Neuron (in vitro differentiated cells): ENCODE measurements at regions not wholly inside any gene's neighbourhood (a gene's known extent, or its start where the extent isn't known, plus 50 kb on each side); places are given as distances from the start of the nearest gene placed in this dataset.
A peak's percentile ranks its signal among the peaks of the same experiment; 100 is the strongest.

ENCODE experiments used
- H2AFZ ChIP-seq: one replicate; pipeline ENCODE4 v1.6.1; 2013; ENCODE audit warnings: low read depth, mild to moderate bottlenecking, inconsistent platforms, low read length, moderate library complexity
- H3K27me3 ChIP-seq: one replicate; pipeline ENCODE4 v1.6.1; 2013; ENCODE audit warnings: low read length; ENCODE audit not compliant: insufficient read depth
- H3K36me3 ChIP-seq: one replicate; pipeline ENCODE4 v1.6.1; 2013; ENCODE audit warnings: low read length; ENCODE audit not compliant: insufficient read depth
- H3K4me1 ChIP-seq: one replicate; pipeline ENCODE4 v1.6.1; 2013; ENCODE audit warnings: low read length; ENCODE audit not compliant: insufficient read depth
- H3K4me3 ChIP-seq: 2 replicates; pipeline ENCODE4 v1.5.1; 2013; ENCODE audit warnings: mild to moderate bottlenecking, low read length, moderate library complexity
- H3K9me3 ChIP-seq: one replicate; pipeline ENCODE4 v1.6.1; 2013; ENCODE audit warnings: low read length

GRCh38 chr21:16082038-16082816, 352.4 kb downstream of the USP25 start:
- Histone ChIP-seq H3K27me3 (no peaks in the 10 kb centered on the region), H3K9me3 (no peaks in the 10 kb centered on the region), H2AFZ (no peak overlapping the region), H3K4me1 (no peaks in the 10 kb centered on the region), H3K4me3 (no peak overlapping the region), H3K36me3 (no peaks in the 10 kb centered on the region)

- H3K9me3 ChIP-seq: no peaks in the 10 kb centered on the region
- H2AFZ ChIP-seq: no peak overlapping the region
- no peaks in the 10 kb centered on the region for H3K27me3 ChIP-seq
- no peaks in the 10 kb centered on the region for H3K4me1 ChIP-seq
- no peak overlapping the region for H3K4me3 ChIP-seq
- no peaks in the 10 kb centered on the region for H3K36me3 ChIP-seq
Observed at GRCh38 chr21:16084776-16085364, 355.1 kb downstream of the USP25 start.

GRCh38 chr21:16085421-16085820, 355.6 kb downstream of the USP25 start:
- H3K27me3 ChIP-seq: no peaks in the 10 kb centered on the region
- H3K4me3 ChIP-seq: no peak overlapping the region
- no peaks in the 10 kb centered on the region for H3K4me1 ChIP-seq
- no peaks in the 10 kb centered on the region for H3K36me3 ChIP-seq
- H2AFZ ChIP-seq: no peak overlapping the region
- no peaks in the 10 kb centered on the region for H3K9me3 ChIP-seq

- Histone ChIP-seq H3K4me1 (no peaks in the 10 kb centered on the region), H3K4me3 (no peak overlapping the region), H3K36me3 (no peaks in the 10 kb centered on the region), H2AFZ (no peak overlapping the region), H3K27me3 (no peaks in the 10 kb centered on the region), H3K9me3 (no peaks in the 10 kb centered on the region)
Observed at GRCh38 chr21:16086121-16086520, 356.3 kb downstream of the USP25 start.

- no peak overlapping the region for H3K4me3 ChIP-seq
- H3K4me1 ChIP-seq: no peaks in the 10 kb centered on the region
- H3K9me3 ChIP-seq: no peaks in the 10 kb centered on the region
- H3K36me3 ChIP-seq: no peaks in the 10 kb centered on the region
- peak overlapping the region; percentile 19 for H2AFZ ChIP-seq
- H3K27me3 ChIP-seq: no peaks in the 10 kb centered on the region
Observed at GRCh38 chr21:16086936-16087335, 357.2 kb downstream of the USP25 start.

- Histone ChIP-seq H2AFZ (no peak overlapping the region), H3K36me3 (no peaks in the 10 kb centered on the region), H3K4me3 (no peak overlapping the region), H3K27me3 (no peaks in the 10 kb centered on the region), H3K9me3 (no peaks in the 10 kb centered on the region), H3K4me1 (no peaks in the 10 kb centered on the region)
Observed at GRCh38 chr21:16087523-16087922, 357.7 kb downstream of the USP25 start.

GRCh38 chr21:16088056-16088455, 358.3 kb downstream of the USP25 start:
- Histone ChIP-seq H2AFZ (no peak overlapping the region), H3K27me3 (no peaks in the 10 kb centered on the region), H3K4me3 (no peak overlapping the region), H3K9me3 (no peaks in the 10 kb centered on the region), H3K36me3 (no peaks in the 10 kb centered on the region), H3K4me1 (no peaks in the 10 kb centered on the region)

GRCh38 chr21:16095005-16095404, 365.2 kb downstream of the USP25 start:
- Histone ChIP-seq H3K4me3 (no peak overlapping the region), H2AFZ (no peak overlapping the region), H3K27me3 (no peaks in the 10 kb centered on the region), H3K9me3 (no peaks in the 10 kb centered on the region), H3K4me1 (peaks cover 10% of the 10 kb centered on the region), H3K36me3 (no peaks in the 10 kb centered on the region)

GRCh38 chr21:16096988-16097387, 367.2 kb downstream of the USP25 start:
- Histone ChIP-seq H3K4me3 (no peak overlapping the region), H3K27me3 (no peaks in the 10 kb centered on the region), H3K9me3 (no peaks in the 10 kb centered on the region), H3K4me1 (peaks cover 10% of the 10 kb centered on the region), H2AFZ (no peak overlapping the region), H3K36me3 (no peaks in the 10 kb centered on the region)

- Histone ChIP-seq H3K27me3 (no peaks in the 10 kb centered on the region), H3K9me3 (no peaks in the 10 kb centered on the region), H3K4me1 (peaks cover 8% of the 10 kb centered on the region), H3K4me3 (no peak overlapping the region), H3K36me3 (no peaks in the 10 kb centered on the region), H2AFZ (no peak overlapping the region)
Observed at GRCh38 chr21:16102113-16102512, 372.3 kb downstream of the USP25 start.

- H3K4me1 ChIP-seq: peaks cover 10% of the 10 kb centered on the region
- no peaks in the 10 kb centered on the region for H3K9me3 ChIP-seq
- H2AFZ ChIP-seq: no peak overlapping the region
- no peak overlapping the region for H3K4me3 ChIP-seq
- no peaks in the 10 kb centered on the region for H3K36me3 ChIP-seq
- no peaks in the 10 kb centered on the region for H3K27me3 ChIP-seq
Observed at GRCh38 chr21:16108561-16109075, 378.8 kb downstream of the USP25 start.

- H2AFZ ChIP-seq: peak overlapping the region; percentile 39
- H3K9me3 ChIP-seq: peaks cover 2% of the 10 kb centered on the region
- H3K36me3 ChIP-seq: no peaks in the 10 kb centered on the region
- no peaks in the 10 kb centered on the region for H3K27me3 ChIP-seq
- peaks cover 12% of the 10 kb centered on the region for H3K4me1 ChIP-seq
- peak overlapping the region; percentile 16 for H3K4me3 ChIP-seq
Observed at GRCh38 chr21:16113052-16113715, 383.4 kb downstream of the USP25 start.

- Histone ChIP-seq H3K36me3 (no peaks in the 10 kb centered on the region), H3K4me1 (peaks cover 12% of the 10 kb centered on the region), H2AFZ (no peak overlapping the region), H3K27me3 (no peaks in the 10 kb centered on the region), H3K9me3 (peaks cover 2% of the 10 kb centered on the region), H3K4me3 (no peak overlapping the region)
Observed at GRCh38 chr21:16115461-16115860, 385.7 kb downstream of the USP25 start.
